H1 (cell line): ENCODE measurements at regions not wholly inside any gene's neighbourhood (a gene's known extent, or its start where the extent isn't known, plus 50 kb on each side); places are given as distances from the start of the nearest gene placed in this dataset.

Source experiments
- CTCF ChIA-PET: fragments of 300-600 bp; sonication (Branson Sonifier 250); formaldehyde crosslinking; loops from one replicate; lab custom pipeline; 2021; ENCODE audit not compliant: partially characterized antibody; lab: Charles Lee
- POLR2A ChIA-PET: fragments of 300-600 bp; sonication (Branson Sonifier 250); formaldehyde crosslinking; loops from one replicate; lab custom pipeline; 2021; ENCODE audit warnings: inconsistent platforms; ENCODE audit not compliant: partially characterized antibody; lab: Charles Lee
- DNase-seq, 2 experiments: peaks; one replicate each; pipeline versions ENCODE4 v3.0.0 to v3.0.0-alpha.2; 2010 to 2022; ENCODE audit warnings: low spot score in 2 of 2, low read depth in 1 of 2, mixed read lengths in 1 of 2
- FAIRE-seq: peaks from 2 replicates; lab custom pipeline; 2011; peaks lifted over from hg19 to GRCh38; lab: Jason Lieb, UNC
- H2AFZ ChIP-seq: 2 replicates; pipeline ENCODE4 v1.8.1; 2012; ENCODE audit warnings: low read length, inconsistent platforms
- H2AK5ac ChIP-seq: 2 replicates; pipeline ENCODE4 v1.6.1; 2013; ENCODE audit warnings: low read depth, low read length
- H2BK120ac ChIP-seq: replicated peaks from 2 replicates; pipeline ENCODE3; 2013; ENCODE audit warnings: low read depth, low read length, inconsistent platforms
- H2BK12ac ChIP-seq: 2 replicates; pipeline ENCODE4 v1.6.1; 2013; ENCODE audit warnings: low read depth, low read length
- H2BK15ac ChIP-seq: 2 replicates; pipeline ENCODE4 v1.6.1; 2013; ENCODE audit warnings: low read length
- H2BK20ac ChIP-seq: 2 replicates; pipeline ENCODE4 v1.6.1; 2013; ENCODE audit warnings: low read length
- H2BK5ac ChIP-seq: 2 replicates; pipeline ENCODE4 v1.6.1; 2013; ENCODE audit warnings: low read depth, low read length
- H3K14ac ChIP-seq: 2 replicates; pipeline ENCODE4 v1.6.1; 2013; ENCODE audit warnings: inconsistent platforms; ENCODE audit not compliant: insufficient read length
- H3K18ac ChIP-seq: 2 replicates; pipeline ENCODE4 v1.6.1; 2013; ENCODE audit warnings: low read length; ENCODE audit errors: extremely low read depth
- H3K23ac ChIP-seq: 2 replicates; pipeline ENCODE4 v1.6.1; 2013; ENCODE audit warnings: inconsistent platforms; ENCODE audit not compliant: insufficient read length
- H3K23me2 ChIP-seq: 2 replicates; pipeline ENCODE4 v1.6.1; 2013; ENCODE audit warnings: low read depth, low read length
- H3K27ac ChIP-seq: 2 replicates; pipeline ENCODE4 v1.6.1; 2011; ENCODE audit warnings: low read depth, low read length, inconsistent platforms
- H3K27me3 ChIP-seq, 4 experiments: replicated peaks in 1 of 4; 1 replicate in 1 of 4; 2 replicates in 3 of 4; pipeline versions ENCODE4 v1.6.1 to v1.8.1; 2011 to 2013; ENCODE audit warnings: low read length in 3 of 4, mild to moderate bottlenecking in 3 of 4, inconsistent platforms in 2 of 4, mixed read lengths in 2 of 4, moderate library complexity in 1 of 4; ENCODE audit not compliant: control insufficient read depth in 3 of 4, insufficient read depth in 3 of 4; ENCODE audit errors: extremely low read depth in 1 of 4
- H3K36me3 ChIP-seq, 4 experiments: 2 replicates each; pipeline versions ENCODE4 v1.6.1 to v1.8.1; 2011 to 2013; ENCODE audit warnings: mild to moderate bottlenecking in 4 of 4, low read length in 3 of 4, moderate library complexity in 2 of 4, control low read depth in 1 of 4, inconsistent platforms in 1 of 4; ENCODE audit not compliant: insufficient read depth in 4 of 4, control insufficient read depth in 2 of 4
- H3K4ac ChIP-seq: replicated peaks from 2 replicates; pipeline ENCODE3; 2013; ENCODE audit warnings: low read length, low read depth, mixed read lengths, inconsistent platforms; ENCODE audit not compliant: insufficient read length
- H3K4me1 ChIP-seq, 4 experiments: replicated peaks in 1 of 4; 1 replicate in 1 of 4; 2 replicates in 3 of 4; pipeline versions ENCODE4 v1.6.1 to v1.8.1; 2011 to 2013; ENCODE audit warnings: low read length in 3 of 4, inconsistent platforms in 2 of 4, mixed read lengths in 1 of 4; ENCODE audit not compliant: insufficient read depth in 4 of 4, control insufficient read depth in 3 of 4
- H3K4me2 ChIP-seq, 2 experiments: 2 replicates each; pipeline versions ENCODE4 v1.6.1 to v1.8.1; 2011 to 2013; ENCODE audit warnings: low read depth in 2 of 2, low read length in 2 of 2, control low read depth in 1 of 2, inconsistent platforms in 1 of 2, mild to moderate bottlenecking in 1 of 2; ENCODE audit not compliant: insufficient read depth in 1 of 2
- H3K4me3 ChIP-seq, 4 experiments: fragments of 200-600, 300-600 bp in 1 of 4; sonication (generic), shearing (Covaris generic), sonication (Bioruptor Twin) in 1 of 4; 2 replicates each; pipeline versions ENCODE4 v1.5.1 to v1.8.1; 2011 to 2016; ENCODE audit warnings: low read length in 4 of 4, low read depth in 3 of 4, control low read depth in 2 of 4, inconsistent platforms in 2 of 4, mild to moderate bottlenecking in 2 of 4, mixed read lengths in 1 of 4, moderate library complexity in 1 of 4; ENCODE audit not compliant: insufficient read depth in 2 of 4; ENCODE audit errors: extremely low read depth in 1 of 4
- H3K56ac ChIP-seq: replicated peaks from 2 replicates; pipeline ENCODE3; 2013; ENCODE audit warnings: low read depth, mild to moderate bottlenecking, mixed read lengths, low read length, inconsistent platforms; ENCODE audit not compliant: insufficient read length
- H3K79me1 ChIP-seq: 2 replicates; pipeline ENCODE4 v1.6.1; 2013; ENCODE audit warnings: low read depth, low read length, control low read depth
- H3K79me2 ChIP-seq, 2 experiments: 2 replicates each; pipeline versions ENCODE4 v1.6.1 to v1.8.1; 2012 to 2013; ENCODE audit warnings: low read length in 2 of 2, mild to moderate bottlenecking in 2 of 2, inconsistent platforms in 1 of 2; ENCODE audit not compliant: insufficient read depth in 2 of 2, control insufficient read depth in 1 of 2
- H3K9ac ChIP-seq, 4 experiments: replicated peaks in 1 of 4; 1 replicate in 1 of 4; 2 replicates in 3 of 4; pipeline versions ENCODE4 v1.6.1 to v1.8.1; 2011 to 2013; ENCODE audit warnings: low read depth in 3 of 4, low read length in 3 of 4, control low read depth in 2 of 4, mild to moderate bottlenecking in 2 of 4, moderate library complexity in 2 of 4, inconsistent platforms in 1 of 4; ENCODE audit errors: extremely low read depth in 1 of 4
- H3K9me3 ChIP-seq, 2 experiments: 2 replicates each; pipeline versions ENCODE4 v1.6.1 to v1.8.1; 2012 to 2013; ENCODE audit warnings: mild to moderate bottlenecking in 2 of 2, moderate library complexity in 2 of 2, control low read depth in 1 of 2, inconsistent platforms in 1 of 2, low read depth in 1 of 2, low read length in 1 of 2, mixed read lengths in 1 of 2; ENCODE audit not compliant: insufficient read depth in 2 of 2
- H4K20me1 ChIP-seq, 2 experiments: replicated peaks in 1 of 2; 2 replicates each; pipeline versions ENCODE3 to v1.8.1; 2011 to 2013; ENCODE audit warnings: inconsistent platforms in 2 of 2, low read length in 2 of 2, mild to moderate bottlenecking in 1 of 2; ENCODE audit not compliant: insufficient read depth in 2 of 2, control insufficient read depth in 1 of 2
- H4K5ac ChIP-seq: 2 replicates; pipeline ENCODE4 v1.6.1; 2013; ENCODE audit warnings: low read length, low read depth, mixed read lengths, inconsistent platforms; ENCODE audit not compliant: insufficient read length
- H4K8ac ChIP-seq: 2 replicates; pipeline ENCODE4 v1.8.0; 2013; ENCODE audit warnings: mild to moderate bottlenecking, moderate library complexity, low read length, inconsistent platforms; ENCODE audit not compliant: insufficient read depth; ENCODE audit errors: extremely low read depth
- H4K91ac ChIP-seq: replicated peaks from 2 replicates; pipeline ENCODE3; 2013; ENCODE audit warnings: low read length, mixed read lengths, inconsistent platforms; ENCODE audit not compliant: insufficient read length
- E2F6 ChIP-seq: IDR thresholded peaks from 2 replicates; pipeline ENCODE4 v1.6.1; 2012; ENCODE audit warnings: inconsistent platforms
- EZH2 ChIP-seq: fragments of 200-600 bp; sonication (generic); IDR thresholded peaks from 2 replicates; pipeline ENCODE4 v1.7.1; 2012; ENCODE audit warnings: low read depth, mild to moderate bottlenecking, moderate library complexity, low read length, inconsistent platforms; ENCODE audit not compliant: severe bottlenecking
- HDAC6 ChIP-seq: IDR thresholded peaks from one replicate; pipeline ENCODE4 v1.7.1; 2012; ENCODE audit warnings: low read depth, mild to moderate bottlenecking, inconsistent platforms, low read length, moderate library complexity
- KDM4A ChIP-seq: IDR thresholded peaks from one replicate; pipeline ENCODE4 v1.7.1; 2012; ENCODE audit warnings: low read depth, mild to moderate bottlenecking, moderate library complexity, low read length, inconsistent platforms; ENCODE audit not compliant: severe bottlenecking
- RNF2 ChIP-seq: fragments of 200-900, 300-1000 bp; sonication (generic); IDR thresholded peaks from 2 replicates; pipeline ENCODE4 v1.7.1; 2016; ENCODE audit warnings: borderline replicate concordance, low read depth, mild to moderate bottlenecking, antibody characterized with exemption, low read length; ENCODE audit not compliant: poor library complexity, severe bottlenecking; ENCODE audit errors: missing control alignments
- SIX5 ChIP-seq: IDR thresholded peaks from 2 replicates; pipeline ENCODE4 v1.6.1; 2011; ENCODE audit warnings: mild to moderate bottlenecking, low read depth, low read length
- SP1 ChIP-seq: IDR thresholded peaks from 2 replicates; pipeline ENCODE4 v1.6.1; 2011; ENCODE audit warnings: low read depth, low read length
- TAF1 ChIP-seq: IDR thresholded peaks from 2 replicates; pipeline ENCODE4 v1.6.1; 2011; ENCODE audit warnings: mild to moderate bottlenecking, low read depth, low read length
- YY1 ChIP-seq: IDR thresholded peaks from 2 replicates; pipeline ENCODE4 v1.6.1; 2011; ENCODE audit warnings: low read depth, mild to moderate bottlenecking, low read length
- WGBS, 2 experiments: shearing (Covaris generic) in 1 of 2; methylation state at CpG; one replicate each; pipeline versions ENCODE4 v1.1.6 to v1.1.7; 2013 to 2015; ENCODE audit warnings: low lambda C conversion rate in 2 of 2, mixed read lengths in 2 of 2, inconsistent platforms in 1 of 2, low coverage in 1 of 2, missing lambda C conversion rate in 1 of 2; ENCODE audit not compliant: insufficient replicate concordance in 2 of 2, insufficient coverage in 1 of 2, insufficient read length in 1 of 2; ENCODE audit errors: extremely low coverage in 1 of 2, missing lambda C conversion rate in 1 of 2; 5-methylcytosine and 5-hydroxymethylcytosine counted together

GRCh38 chr10:3421537-3422257 lies 249.1 kb upstream of the PITRM1 start:
- Histone ChIP-seq H3K79me2 (no peaks in the 10 kb centered on the region), H2BK20ac (no peak overlapping the region), H3K4ac (no peak overlapping the region), H4K8ac (no peak overlapping the region), H3K18ac (no peak overlapping the region), H3K4me1 (no peaks in the 10 kb centered on the region; a peak in 1 of 7 replicates), H3K9ac (no peak overlapping the region), H4K20me1 (no peaks in the 10 kb centered on the region), H3K4me3 (no peak overlapping the region), H2BK5ac (no peak overlapping the region), H3K56ac (no peak overlapping the region), H3K27me3 (no peaks in the 10 kb centered on the region), H3K36me3 (no peaks in the 10 kb centered on the region), H2AFZ (no peak overlapping the region), H3K9me3 (no peaks in the 10 kb centered on the region), H2BK15ac (no peak overlapping the region), H3K4me2 (no peak overlapping the region), H4K5ac (no peak overlapping the region), H3K79me1 (no peaks in the 10 kb centered on the region), H2BK12ac (no peak overlapping the region), H2AK5ac (no peak overlapping the region), H3K14ac (no peak overlapping the region), H3K23ac (no peak overlapping the region), H2BK120ac (no peak overlapping the region), H3K23me2 (no peaks in the 10 kb centered on the region), H3K27ac (no peak overlapping the region), H4K91ac (no peak overlapping the region)
- WGBS, 2 experiments = 85% methylated on average over 14 of the region's 16 CpGs; no CpG with 5 or more reads in 1 of the 2 experiments
- no peak for DNase-seq
- POLR2A ChIA-PET = no interaction called here
- no peak for TF ChIP-seq RNF2
- no peak for TF ChIP-seq SP1
- no peak for TF ChIP-seq E2F6
- TF ChIP-seq TAF1 = no peak
- no peak for TF ChIP-seq EZH2
- no peak for TF ChIP-seq KDM4A
- no peak for TF ChIP-seq SIX5
- TF ChIP-seq HDAC6 = no peak
- no peak for TF ChIP-seq YY1
- FAIRE-seq = no peak
- CTCF ChIA-PET = interaction anchor here (0.6 to 1.1 kb wide), 3 partner anchors 22 to 157 kb away, joined by 3 read pairs; no protein-coding TSS in a partner anchor
